ENCODE measurements at regions not wholly inside any gene's neighbourhood (a gene's known extent, or its start where the extent isn't known, plus 50 kb on each side); places are given as distances from the start of the nearest gene placed in this dataset.
"Not testable (repeated sequence)": the region's sequence is repeated elsewhere in the genome, so short reads cannot be mapped to it uniquely, and the experiment has no call there.

DNA sequence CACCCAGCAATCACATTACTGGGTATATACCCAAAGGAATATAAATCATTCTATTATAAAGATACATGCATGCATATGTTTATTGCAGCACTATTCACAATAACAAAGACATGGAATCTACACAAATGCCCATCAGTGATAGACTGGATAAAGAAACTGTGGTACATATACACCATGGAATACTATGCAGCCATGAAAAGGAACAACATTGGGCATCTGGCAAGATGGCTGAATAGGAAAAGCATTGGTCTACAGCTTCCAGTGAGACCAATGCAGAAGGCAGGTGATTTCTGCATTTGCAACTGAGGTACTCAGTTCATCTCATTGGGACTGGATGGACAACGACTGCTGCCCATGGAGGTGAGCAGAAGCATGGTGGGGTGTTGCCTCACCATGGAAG lies 128.6 kb downstream of the FCRL5 start:
- H3K27ac Mint-ChIP-seq; H3K27me3 Mint-ChIP-seq; CTCF ChIA-PET; H3K36me3 Mint-ChIP-seq (ENCODE audit: low read depth); H3K4me1 Mint-ChIP-seq; H3K4me3 Mint-ChIP-seq; POLR2A ChIA-PET; H3K9me3 Mint-ChIP-seq; DNase-seq: not testable (repeated sequence)

DNA sequence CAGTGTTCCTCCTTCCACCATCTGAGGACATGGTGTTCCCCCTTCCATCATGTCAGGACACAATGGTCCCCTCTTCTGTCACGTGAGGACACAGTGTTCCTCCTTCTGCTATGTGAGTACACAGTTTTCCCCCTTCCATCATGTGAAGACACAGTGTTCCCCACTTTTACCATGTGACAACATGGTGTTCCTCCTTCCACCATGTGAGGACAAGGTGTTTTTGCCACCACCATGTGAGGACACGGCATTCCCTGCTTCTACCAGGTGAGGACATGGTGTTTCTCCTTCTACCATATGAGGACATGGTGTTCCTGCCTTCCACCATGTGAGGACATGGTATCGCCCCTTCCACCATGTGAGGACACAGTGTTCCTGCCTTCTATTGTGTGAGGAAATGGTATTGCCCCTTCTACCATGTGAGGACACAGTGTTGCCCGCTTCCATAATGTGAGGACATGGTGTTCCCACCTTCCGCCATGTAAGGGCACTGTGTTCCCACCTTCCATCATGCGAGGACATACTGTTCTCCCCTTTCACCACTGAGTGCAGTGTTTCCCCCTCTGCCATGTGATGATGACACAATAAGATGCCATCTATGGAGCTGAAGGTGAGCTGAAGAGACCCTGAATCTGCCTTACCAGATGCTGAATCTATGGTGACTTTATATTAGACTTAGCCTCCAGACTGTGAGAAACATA lies 132.3 kb downstream of the FCRL5 start:
- H3K4me1 Mint-ChIP-seq = no peaks in the 10 kb centered on the region

DNA sequence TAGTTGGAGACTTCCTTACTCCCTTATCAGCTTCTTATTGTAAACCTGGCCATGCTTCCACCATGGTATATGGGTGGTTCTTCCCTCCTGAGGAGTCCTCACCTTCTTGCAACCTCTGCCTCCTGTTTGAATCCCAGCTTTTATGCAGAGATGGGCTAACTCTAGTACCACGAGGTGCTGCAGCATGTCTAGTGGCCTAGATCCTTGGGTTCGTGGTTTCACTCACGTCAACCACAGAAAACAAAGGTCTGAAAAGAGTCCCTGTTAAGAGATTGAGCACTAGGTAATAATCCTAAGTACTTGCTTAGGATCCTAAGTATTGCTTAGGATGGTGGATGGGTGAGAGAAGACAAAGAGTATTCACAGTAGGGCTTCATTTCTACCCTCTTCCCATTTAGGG lies 133.7 kb downstream of the FCRL5 start:
- POLR2A ChIA-PET = no interaction called here
- no peak overlapping the region for H3K4me3 Mint-ChIP-seq
- H3K27ac Mint-ChIP-seq = no peak overlapping the region
- H3K4me1 Mint-ChIP-seq = no peaks in the 10 kb centered on the region
- H3K36me3 Mint-ChIP-seq (ENCODE audit: low read depth) = no peaks in the 10 kb centered on the region
- H3K27me3 Mint-ChIP-seq = peaks cover 14% of the 10 kb centered on the region
- no peaks in the 10 kb centered on the region for H3K9me3 Mint-ChIP-seq
- DNase-seq = no peak
- CTCF ChIA-PET = no interaction called here

More for the DNA sequence above, 132.3 kb downstream of the FCRL5 start:
- Mint-ChIP-seq H3K36me3 (ENCODE audit: low read depth) (no peaks in the 10 kb centered on the region), H3K27ac (no peak overlapping the region), H3K9me3 (no peaks in the 10 kb centered on the region), H3K27me3 (peaks cover 12% of the 10 kb centered on the region), H3K4me3 (no peak overlapping the region)
- ChIA-PET POLR2A (no interaction called here), CTCF (no interaction called here)
- DNase-seq = no peak

DNA sequence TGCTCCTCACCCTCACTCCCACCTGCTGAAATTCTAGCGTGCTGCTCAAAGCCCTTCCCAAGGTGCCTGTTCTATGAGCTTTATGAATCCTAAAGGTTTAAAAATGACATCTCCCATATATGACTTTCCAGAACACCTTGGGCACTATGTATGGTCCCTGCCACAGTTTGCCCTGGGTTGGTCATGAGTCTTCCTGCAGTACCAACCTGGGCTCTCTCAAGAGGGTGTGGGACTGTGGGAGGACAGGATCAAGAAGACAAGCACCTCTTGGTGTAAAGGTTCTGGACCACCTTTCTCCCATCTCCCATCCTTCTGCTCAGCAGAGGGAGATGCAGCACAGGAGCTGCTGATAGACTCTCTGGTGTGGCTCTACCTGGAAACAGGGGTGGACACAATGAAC lies 134.1 kb downstream of the FCRL5 start:
- Mint-ChIP-seq H3K4me3 (no peak overlapping the region), H3K4me1 (no peaks in the 10 kb centered on the region), H3K9me3 (no peaks in the 10 kb centered on the region), H3K27me3 (peaks cover 14% of the 10 kb centered on the region), H3K27ac (no peak overlapping the region), H3K36me3 (ENCODE audit: low read depth) (no peaks in the 10 kb centered on the region)
- POLR2A ChIA-PET = no interaction called here
- no peak for DNase-seq
- CTCF ChIA-PET = no interaction called here

DNA sequence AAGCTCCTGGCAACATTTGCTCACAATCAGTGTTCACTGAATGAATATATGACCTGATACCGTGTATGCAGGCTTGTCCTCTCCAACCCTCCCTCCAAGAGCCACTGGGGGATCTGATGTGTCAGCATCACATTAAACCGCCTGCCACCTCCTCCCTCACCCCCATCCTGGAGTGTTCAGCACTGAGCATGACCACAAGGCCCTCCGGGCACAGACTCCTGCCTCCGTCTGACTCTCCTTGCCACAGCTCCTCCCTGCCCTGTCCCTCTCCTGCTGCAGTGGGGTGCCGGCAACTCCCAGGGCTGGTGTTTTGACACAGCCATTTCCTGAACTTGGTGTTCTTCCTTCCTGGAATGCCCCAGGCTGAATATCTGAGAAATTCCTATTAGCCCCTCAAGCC lies 136.7 kb downstream of the FCRL5 start:
- H3K27ac Mint-ChIP-seq = no peak overlapping the region
- no peaks in the 10 kb centered on the region for H3K9me3 Mint-ChIP-seq
- H3K4me3 Mint-ChIP-seq = no peak overlapping the region
- H3K27me3 Mint-ChIP-seq = peaks cover 14% of the 10 kb centered on the region
- no peaks in the 10 kb centered on the region for H3K36me3 Mint-ChIP-seq (ENCODE audit: low read depth)
- no peaks in the 10 kb centered on the region for H3K4me1 Mint-ChIP-seq
- ChIA-PET POLR2A (no interaction called here), CTCF (no interaction called here)
- no peak for DNase-seq

DNA sequence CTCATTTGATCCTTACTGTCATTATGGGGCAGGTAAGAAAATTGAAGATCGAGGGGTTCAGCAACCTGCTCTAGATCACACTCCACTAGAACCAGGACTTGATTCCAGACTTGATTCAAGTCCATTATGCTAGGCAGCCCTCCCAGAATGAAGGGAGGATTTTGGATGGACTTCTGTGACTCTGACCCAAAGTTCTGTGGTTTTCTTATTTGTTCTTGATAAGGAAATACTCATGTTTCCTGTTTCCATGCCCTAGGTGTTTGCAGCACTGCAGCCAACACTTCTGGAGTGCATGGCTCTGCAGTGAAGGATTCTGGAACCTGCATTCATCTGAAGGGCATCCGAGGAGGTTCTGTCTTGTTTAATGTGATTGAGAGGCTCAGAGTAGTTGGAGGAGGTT lies 140.0 kb downstream of the FCRL5 start:
- no peak overlapping the region for H3K4me3 Mint-ChIP-seq
- no peak overlapping the region for H3K27ac Mint-ChIP-seq
- H3K36me3 Mint-ChIP-seq (ENCODE audit: low read depth) = no peaks in the 10 kb centered on the region
- no peaks in the 10 kb centered on the region for H3K9me3 Mint-ChIP-seq
- H3K27me3 Mint-ChIP-seq = peaks cover 14% of the 10 kb centered on the region
- ChIA-PET CTCF (no interaction called here), POLR2A (no interaction called here)
- no peak for DNase-seq
- H3K4me1 Mint-ChIP-seq = no peaks in the 10 kb centered on the region

DNA sequence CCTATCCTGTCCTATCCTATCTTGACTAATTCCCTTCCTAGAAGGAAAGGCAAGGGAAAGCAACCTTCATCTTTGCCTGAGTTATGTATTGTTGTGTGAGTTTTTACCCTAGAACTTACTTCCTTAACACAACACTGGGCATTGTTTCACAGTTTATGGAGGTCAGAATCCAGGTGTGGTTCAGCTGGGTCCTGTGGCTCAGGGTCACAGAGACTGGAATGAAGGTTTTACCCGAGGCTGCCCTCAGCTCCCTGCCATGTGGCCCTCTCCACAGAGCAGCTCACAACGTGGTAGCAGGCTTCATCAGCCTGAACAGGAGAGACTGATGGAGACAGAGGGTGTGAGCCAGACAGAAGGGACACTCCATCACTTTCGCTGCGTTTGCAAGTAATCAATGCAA lies 140.5 kb downstream of the FCRL5 start:
- H3K4me1 Mint-ChIP-seq = no peaks in the 10 kb centered on the region
- POLR2A ChIA-PET = no interaction called here
- H3K27ac Mint-ChIP-seq = no peak overlapping the region
- no peak for DNase-seq
- CTCF ChIA-PET = no interaction called here
- no peak overlapping the region for H3K4me3 Mint-ChIP-seq
- no peaks in the 10 kb centered on the region for H3K9me3 Mint-ChIP-seq
- H3K27me3 Mint-ChIP-seq = peaks cover 14% of the 10 kb centered on the region
- H3K36me3 Mint-ChIP-seq (ENCODE audit: low read depth) = no peaks in the 10 kb centered on the region

DNA sequence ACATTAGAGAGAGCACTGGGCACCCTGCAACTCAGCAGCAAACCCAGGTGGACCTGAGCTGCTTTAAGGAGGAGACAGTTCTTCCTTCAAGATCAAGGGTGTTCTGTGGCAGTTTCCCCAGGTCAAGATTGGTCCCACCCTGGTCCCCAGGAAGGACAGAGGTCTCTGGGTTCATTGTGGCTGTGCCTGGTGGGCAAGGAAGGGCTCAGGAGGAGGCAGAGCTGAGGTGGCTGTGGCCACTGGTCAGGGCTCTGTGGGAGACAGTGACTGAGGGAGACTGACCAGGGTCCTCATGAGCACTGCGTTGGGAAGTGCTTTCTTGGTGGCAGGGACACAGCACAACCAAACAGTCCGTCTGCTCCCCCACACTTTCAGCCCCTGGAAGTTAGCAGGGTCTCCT lies 141.3 kb downstream of the FCRL5 start:
- Mint-ChIP-seq H3K4me1 (no peaks in the 10 kb centered on the region), H3K9me3 (no peaks in the 10 kb centered on the region), H3K27ac (no peak overlapping the region), H3K27me3 (peaks cover 10% of the 10 kb centered on the region), H3K4me3 (no peak overlapping the region), H3K36me3 (ENCODE audit: low read depth) (no peaks in the 10 kb centered on the region)
- DNase-seq = no peak
- ChIA-PET POLR2A (no interaction called here), CTCF (no interaction called here)

DNA sequence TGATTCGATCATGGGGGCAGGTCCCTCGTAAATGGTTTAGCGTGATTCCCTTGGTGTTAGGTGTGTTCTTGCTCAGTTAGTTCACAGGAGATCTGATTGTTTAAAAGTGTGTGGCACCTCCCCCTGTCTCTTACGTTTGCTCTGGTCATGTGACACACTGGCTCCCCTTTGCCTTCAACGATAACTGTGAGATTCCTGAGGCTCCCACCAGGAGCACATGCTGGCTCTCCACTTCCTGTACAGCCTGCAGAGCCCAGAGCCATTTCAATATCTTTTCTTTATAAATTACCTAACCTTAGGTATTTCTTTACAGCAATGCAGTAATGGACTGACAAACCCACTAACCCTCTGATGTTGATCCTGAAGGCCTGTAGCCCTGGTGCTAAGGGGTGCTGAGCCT lies 141.9 kb downstream of the FCRL5 start:
- Mint-ChIP-seq H3K27me3 (peaks cover 7% of the 10 kb centered on the region), H3K4me3 (no peak overlapping the region), H3K36me3 (ENCODE audit: low read depth) (no peaks in the 10 kb centered on the region), H3K4me1 (no peaks in the 10 kb centered on the region), H3K27ac (no peak overlapping the region), H3K9me3 (no peaks in the 10 kb centered on the region)
- ChIA-PET POLR2A (no interaction called here), CTCF (no interaction called here)
- no peak for DNase-seq

DNA sequence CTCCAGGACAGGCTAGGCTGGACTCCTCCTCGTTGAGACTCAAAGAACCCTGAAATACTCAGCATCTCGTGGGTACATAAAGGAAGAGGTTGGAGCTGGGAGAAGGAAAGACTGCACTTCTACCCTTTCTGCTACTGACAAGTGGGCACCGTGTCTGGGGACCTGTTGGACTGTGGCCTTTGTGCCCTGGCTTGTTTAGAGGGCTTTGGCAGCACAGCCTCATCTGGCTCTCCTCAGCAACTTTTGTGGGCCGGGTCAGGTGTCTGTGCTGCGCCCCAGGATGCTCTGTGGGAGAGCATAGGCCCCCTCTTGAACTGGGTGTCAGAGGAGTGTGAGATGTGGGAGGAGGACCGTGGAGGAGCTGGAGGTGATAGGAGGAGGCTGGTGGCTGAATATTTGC lies 142.4 kb downstream of the FCRL5 start:
- no peaks in the 10 kb centered on the region for H3K9me3 Mint-ChIP-seq
- POLR2A ChIA-PET = no interaction called here
- H3K36me3 Mint-ChIP-seq (ENCODE audit: low read depth) = no peaks in the 10 kb centered on the region
- H3K4me3 Mint-ChIP-seq = no peak overlapping the region
- H3K27me3 Mint-ChIP-seq = peaks cover 4% of the 10 kb centered on the region
- no peak overlapping the region for H3K27ac Mint-ChIP-seq
- H3K4me1 Mint-ChIP-seq = no peaks in the 10 kb centered on the region
- CTCF ChIA-PET = no interaction called here
- no peak for DNase-seq

DNA sequence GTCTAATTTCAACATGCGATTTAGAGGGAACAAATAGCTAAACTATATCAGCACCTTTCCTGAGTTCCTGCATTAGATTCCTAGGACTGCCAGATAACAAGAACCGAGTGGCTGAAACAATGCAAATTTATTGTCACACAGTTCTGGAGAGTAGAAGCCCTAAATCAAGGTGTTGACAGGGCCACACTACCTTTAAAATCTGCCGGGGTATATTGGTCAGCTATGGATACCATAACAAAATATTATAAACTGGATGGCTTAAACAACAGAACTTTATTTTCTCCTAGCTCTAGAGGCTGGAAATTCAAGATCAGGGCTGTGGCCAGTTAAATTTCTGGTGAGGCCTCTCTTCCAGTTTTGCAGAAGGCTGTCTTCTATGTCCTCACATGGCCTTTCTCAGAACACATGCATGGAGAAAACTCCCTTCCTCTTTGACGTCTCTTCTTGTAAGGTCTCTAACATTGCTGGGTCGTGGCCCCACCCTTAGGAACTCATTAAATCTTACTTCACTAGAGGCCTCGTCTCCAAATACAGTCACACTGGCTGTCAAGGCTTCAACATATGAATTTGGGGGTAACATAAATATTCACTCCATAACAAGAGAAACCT lies 144.3 kb downstream of the FCRL5 start:
- H3K4me1 Mint-ChIP-seq = peaks cover 4% of the 10 kb centered on the region
- H3K27me3 Mint-ChIP-seq = peaks cover 4% of the 10 kb centered on the region
- no peak overlapping the region for H3K27ac Mint-ChIP-seq
- H3K9me3 Mint-ChIP-seq = no peaks in the 10 kb centered on the region
- H3K36me3 Mint-ChIP-seq (ENCODE audit: low read depth) = no peaks in the 10 kb centered on the region
- CTCF ChIA-PET = no interaction called here
- DNase-seq = no peak
- no peak overlapping the region for H3K4me3 Mint-ChIP-seq
- POLR2A ChIA-PET = no interaction called here

DNA sequence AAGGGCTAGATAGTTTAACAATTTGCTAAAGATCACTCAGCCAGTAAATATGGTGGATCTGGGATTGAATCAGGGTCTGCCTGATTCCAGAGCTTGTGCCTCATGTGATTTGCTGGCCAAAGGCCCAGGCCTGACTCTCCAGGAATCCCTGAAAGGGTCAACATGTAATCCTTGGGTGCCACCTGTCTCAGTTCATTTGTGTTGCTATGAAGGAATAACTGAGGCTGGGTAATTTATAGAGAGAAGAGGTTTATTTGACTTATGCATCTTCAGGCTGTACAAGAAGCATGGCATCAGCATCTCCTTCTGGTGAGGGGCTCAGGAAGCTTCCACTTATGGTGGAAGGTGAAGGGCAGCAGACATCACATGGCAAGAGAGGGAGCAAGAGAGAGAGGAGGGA lies 144.9 kb downstream of the FCRL5 start:
- H3K27ac Mint-ChIP-seq = no peak overlapping the region

DNA sequence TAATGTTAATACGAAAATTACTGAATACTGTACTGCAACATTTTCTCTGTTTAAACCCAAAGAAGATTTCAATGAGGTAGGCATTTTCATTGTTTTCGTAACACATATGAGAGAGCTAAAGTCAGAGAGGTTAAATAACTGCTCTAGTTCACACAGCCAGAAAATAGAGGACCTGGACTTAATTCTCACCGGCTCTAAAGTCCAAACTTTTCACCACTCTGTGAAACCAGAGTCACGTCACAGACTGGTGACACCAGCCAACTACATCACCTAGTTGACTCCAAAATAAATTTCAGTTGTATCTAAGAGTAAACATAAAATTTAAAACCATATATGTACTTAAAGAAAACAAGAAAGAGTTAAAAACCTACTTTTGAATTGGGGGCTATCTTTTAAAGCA lies 146.7 kb downstream of the FCRL5 start:
- Mint-ChIP-seq H3K36me3 (ENCODE audit: low read depth) (no peaks in the 10 kb centered on the region), H3K9me3 (no peaks in the 10 kb centered on the region), H3K27ac (no peak overlapping the region), H3K4me1 (peaks cover 4% of the 10 kb centered on the region), H3K4me3 (no peak overlapping the region), H3K27me3 (peaks cover 18% of the 10 kb centered on the region)
- CTCF ChIA-PET = no interaction called here
- POLR2A ChIA-PET = no interaction called here
- no peak for DNase-seq

More for the DNA sequence above, 144.9 kb downstream of the FCRL5 start:
- no peak for DNase-seq
- ChIA-PET POLR2A (no interaction called here), CTCF (no interaction called here)
- Mint-ChIP-seq H3K4me1 (peaks cover 4% of the 10 kb centered on the region), H3K9me3 (no peaks in the 10 kb centered on the region), H3K27me3 (peaks cover 8% of the 10 kb centered on the region), H3K36me3 (ENCODE audit: low read depth) (no peaks in the 10 kb centered on the region), H3K4me3 (no peak overlapping the region)

DNA sequence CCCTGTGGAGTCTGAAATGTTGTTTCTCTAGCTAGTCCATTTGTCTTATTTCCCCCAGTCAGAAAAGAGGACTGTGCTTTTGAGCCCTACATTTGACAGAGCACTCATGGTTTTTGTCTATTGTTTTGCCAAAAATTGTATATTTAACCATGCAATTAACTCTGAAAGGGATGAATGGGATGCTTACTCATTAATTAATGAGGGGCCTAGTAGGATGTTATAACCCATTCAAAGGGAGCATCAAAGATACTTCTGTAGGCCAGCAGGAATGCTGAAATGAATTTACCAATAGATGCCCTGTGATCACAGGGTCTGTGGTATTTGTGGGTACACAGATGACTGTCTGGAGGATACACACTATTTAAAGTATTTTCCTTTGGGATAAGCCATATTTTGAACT lies 147.7 kb downstream of the FCRL5 start:
- H3K9me3 Mint-ChIP-seq = no peaks in the 10 kb centered on the region

More for the DNA sequence above, 147.7 kb downstream of the FCRL5 start:
- H3K4me3 Mint-ChIP-seq = no peak overlapping the region
- H3K36me3 Mint-ChIP-seq (ENCODE audit: low read depth) = no peaks in the 10 kb centered on the region
- no peak overlapping the region for H3K27ac Mint-ChIP-seq
- H3K27me3 Mint-ChIP-seq = peaks cover 19% of the 10 kb centered on the region
- DNase-seq = no peak
- ChIA-PET CTCF (interaction anchor here (1.4 kb wide), 1 partner anchor 175 kb away, joined by 3 read pairs; no protein-coding TSS in a partner anchor), POLR2A (no interaction called here)
- peaks cover 4% of the 10 kb centered on the region for H3K4me1 Mint-ChIP-seq

All from activated CD4-positive, alpha-beta memory T cell treated with anti-CD3 and anti-CD28 coated beads, Interleukin-2, amount 10 ng/mL, durations not matched to agents 7 days and 5 days (primary cell).